ENCODE measurements at regions not wholly inside any gene's neighbourhood (a gene's known extent, or its start where the extent isn't known, plus 50 kb on each side); places are given as distances from the start of the nearest gene placed in this dataset.

GRCh38 chr6:119476554-119476953, 127.0 kb upstream of the MAN1A1 start:
- BruUV-seq (replicated peaks) = no TSS peak
- H3K36me3 Mint-ChIP-seq (ENCODE audit: insufficient read depth, unreplicated experiment) = no peaks in the 10 kb centered on the region
- no peaks in the 10 kb centered on the region for H3K9me3 Mint-ChIP-seq (ENCODE audit: low read depth, unreplicated experiment)
- intact Hi-C loops (cut with micrococcal nuclease; ENCODE audit: unreplicated experiment) = no loop called here
- H3K4me1 Mint-ChIP-seq (ENCODE audit: low read depth, unreplicated experiment) = no peaks in the 10 kb centered on the region
- no peak for DNase-seq
- CTCF ChIA-PET = no interaction called here
- no peak overlapping the region for H3K27ac Mint-ChIP-seq (ENCODE audit: unreplicated experiment)
- no peaks in the 10 kb centered on the region for H3K27me3 Mint-ChIP-seq (ENCODE audit: unreplicated experiment)
- TF ChIP-seq CTCF (IDR thresholded peaks at IDR 0.05; ENCODE audit: unreplicated experiment) = no peak
- no peak overlapping the region for H3K4me3 Mint-ChIP-seq (ENCODE audit: low read depth, unreplicated experiment)

- no peak for TF ChIP-seq CTCF (IDR thresholded peaks at IDR 0.05; ENCODE audit: unreplicated experiment)
- Mint-ChIP-seq H3K4me1 (ENCODE audit: low read depth, unreplicated experiment) (no peaks in the 10 kb centered on the region), H3K4me3 (ENCODE audit: low read depth, unreplicated experiment) (no peak overlapping the region), H3K27me3 (ENCODE audit: unreplicated experiment) (no peaks in the 10 kb centered on the region), H3K36me3 (ENCODE audit: insufficient read depth, unreplicated experiment) (no peaks in the 10 kb centered on the region), H3K9me3 (ENCODE audit: low read depth, unreplicated experiment) (no peaks in the 10 kb centered on the region), H3K27ac (ENCODE audit: unreplicated experiment) (no peak overlapping the region)
- no peak for DNase-seq
- intact Hi-C loops (cut with micrococcal nuclease; ENCODE audit: unreplicated experiment) = no loop called here
- CTCF ChIA-PET = no interaction called here
- no TSS peak for BruUV-seq (replicated peaks)
Observed at GRCh38 chr6:119476024-119476423, 126.5 kb upstream of the MAN1A1 start.

GRCh38 chr6:119470893-119471542, 121.5 kb upstream of the MAN1A1 start:
- H3K4me1 Mint-ChIP-seq (ENCODE audit: low read depth, unreplicated experiment) = no peaks in the 10 kb centered on the region
- no peak overlapping the region for H3K27ac Mint-ChIP-seq (ENCODE audit: unreplicated experiment)
- no peaks in the 10 kb centered on the region for H3K9me3 Mint-ChIP-seq (ENCODE audit: low read depth, unreplicated experiment)
- CTCF ChIA-PET = no interaction called here
- no peak for TF ChIP-seq CTCF (IDR thresholded peaks at IDR 0.05; ENCODE audit: unreplicated experiment)
- H3K36me3 Mint-ChIP-seq (ENCODE audit: insufficient read depth, unreplicated experiment) = no peaks in the 10 kb centered on the region
- no peaks in the 10 kb centered on the region for H3K27me3 Mint-ChIP-seq (ENCODE audit: unreplicated experiment)
- no TSS peak for BruUV-seq (replicated peaks)
- intact Hi-C loops (cut with micrococcal nuclease; ENCODE audit: unreplicated experiment) = no loop called here
- DNase-seq = no peak
- H3K4me3 Mint-ChIP-seq (ENCODE audit: low read depth, unreplicated experiment) = no peak overlapping the region

GRCh38 chr6:119467488-119468081, 118.0 kb upstream of the MAN1A1 start:
- Mint-ChIP-seq H3K36me3 (ENCODE audit: insufficient read depth, unreplicated experiment) (no peaks in the 10 kb centered on the region), H3K4me1 (ENCODE audit: low read depth, unreplicated experiment) (no peaks in the 10 kb centered on the region), H3K27me3 (ENCODE audit: unreplicated experiment) (no peaks in the 10 kb centered on the region), H3K4me3 (ENCODE audit: low read depth, unreplicated experiment) (no peak overlapping the region), H3K27ac (ENCODE audit: unreplicated experiment) (no peak overlapping the region), H3K9me3 (ENCODE audit: low read depth, unreplicated experiment) (no peaks in the 10 kb centered on the region)
- no peak for DNase-seq
- CTCF ChIA-PET = interaction anchor here (0.9 kb wide), 1 partner anchor 21 kb away, joined by 4 read pairs; no protein-coding TSS in a partner anchor
- no TSS peak for BruUV-seq (replicated peaks)
- TF ChIP-seq CTCF (IDR thresholded peaks at IDR 0.05; ENCODE audit: unreplicated experiment) = no peak
- intact Hi-C loops (cut with micrococcal nuclease; ENCODE audit: unreplicated experiment) = no loop called here

Data from Calu3 (cell line).